ENCODE measurements at regions not wholly inside any gene's neighbourhood (a gene's known extent, or its start where the extent isn't known, plus 50 kb on each side); places are given as distances from the start of the nearest gene placed in this dataset.

DNA sequence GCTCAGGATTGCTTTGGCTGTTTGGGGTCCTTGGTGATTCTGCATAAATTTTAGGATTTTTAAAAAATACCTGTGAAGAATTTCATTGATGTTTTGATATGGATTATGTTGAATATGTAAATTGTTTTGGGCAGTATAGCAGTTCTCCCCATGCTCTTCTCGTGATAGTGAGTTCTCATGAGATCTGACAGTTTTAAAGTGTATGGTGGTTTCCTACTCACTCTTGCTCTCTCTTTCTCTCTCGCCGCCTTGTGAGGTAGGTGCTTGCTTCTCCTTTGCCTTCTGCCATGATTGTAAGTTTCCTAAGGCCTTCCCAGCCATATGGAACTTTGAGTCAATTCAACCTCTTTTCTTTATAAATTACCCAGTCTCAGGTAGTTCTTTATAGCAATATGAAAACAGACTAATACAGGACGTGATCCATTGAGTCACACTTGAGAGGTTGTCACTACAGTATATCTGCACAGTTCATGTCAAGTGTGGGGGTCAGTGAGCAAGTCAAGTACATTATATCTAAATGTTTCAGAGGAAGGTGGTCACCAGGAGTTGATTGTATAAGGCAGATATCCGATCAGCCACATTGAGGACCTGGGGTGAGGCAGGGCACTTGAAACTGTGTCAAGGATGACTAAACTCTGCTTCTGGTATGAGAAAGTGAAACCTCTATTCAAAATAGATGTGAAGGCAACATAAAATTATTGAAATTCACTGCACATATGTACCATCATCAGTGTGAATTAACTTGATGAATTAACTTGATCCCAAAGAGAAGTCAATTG, 70.7 kb upstream of the CCDC179 start:
- TF ChIP-seq POLR2AphosphoS5 (IDR thresholded peaks at IDR 0.05; ENCODE audit: low read depth, low read length) (no peak), POLR2A (IDR thresholded peaks at IDR 0.05; ENCODE audit: low read depth, low read length) (no peak), POU2F2 (IDR thresholded peaks at IDR 0.05; ENCODE audit: low read depth, low read length) (no peak), TAF1 (IDR thresholded peaks at IDR 0.05; ENCODE audit: low read depth, low read length) (no peak)
